Lung (tissue), 11 donors: ENCODE measurements at regions not wholly inside any gene's neighbourhood (a gene's known extent, or its start where the extent isn't known, plus 50 kb on each side); places are given as distances from the start of the nearest gene placed in this dataset.

Experiments used
- ATAC-seq: fragments of 200-7000 bp; cut with Tn5 transposase; one replicate; pipeline ENCODE4 v1.9.1; 2020; ENCODE audit warnings: moderate number of reproducible peaks; ENCODE audit not compliant: insufficient read depth, low FRiP score
- DNase-seq, 3 donors: peaks; one replicate each; pipeline ENCODE4 v3.0.0-alpha.2; 2013 to 2017
- H3K27ac ChIP-seq, 2 donors: one replicate each; pipeline ENCODE4 v1.5.1; 2013; ENCODE audit warnings: mild to moderate bottlenecking in 2 of 2, moderate library complexity in 2 of 2, control low read depth in 1 of 2, inconsistent platforms in 1 of 2, low read depth in 1 of 2, low read length in 1 of 2
- H3K27me3 ChIP-seq, 3 donors: one replicate each; pipeline ENCODE4 v1.5.1; 2013; ENCODE audit warnings: low read length in 2 of 3; ENCODE audit not compliant: control insufficient read depth in 3 of 3, insufficient read depth in 3 of 3
- H3K36me3 ChIP-seq, 4 donors: one replicate each; pipeline ENCODE4 v1.5.1; 2013; ENCODE audit warnings: low read length in 4 of 4, mild to moderate bottlenecking in 1 of 4, moderate library complexity in 1 of 4; ENCODE audit not compliant: control insufficient read depth in 4 of 4, insufficient read depth in 4 of 4
- H3K4me1 ChIP-seq, 5 donors: one replicate each; pipeline ENCODE4 v1.5.1; 2013; ENCODE audit warnings: low read length in 5 of 5, mild to moderate bottlenecking in 2 of 5, moderate library complexity in 1 of 5; ENCODE audit not compliant: control insufficient read depth in 5 of 5, insufficient read depth in 5 of 5
- H3K4me3 ChIP-seq: one replicate; pipeline ENCODE4 v1.5.1; 2013; ENCODE audit warnings: mild to moderate bottlenecking, control low read depth, moderate library complexity
- H3K9ac ChIP-seq, 2 donors: one replicate each; pipeline ENCODE4 v1.5.1; 2013; ENCODE audit warnings: low read length in 2 of 2, control low read depth in 1 of 2; ENCODE audit not compliant: insufficient read depth in 1 of 2
- H3K9me3 ChIP-seq, 4 donors: one replicate each; pipeline ENCODE4 v1.5.1; 2013; ENCODE audit warnings: low read length in 3 of 4, mild to moderate bottlenecking in 1 of 4, moderate library complexity in 1 of 4; ENCODE audit not compliant: control insufficient read depth in 4 of 4, insufficient read depth in 3 of 4
- WGBS, 2 donors: extraction: QIAGEN DNeasy Blood & Tissue Kit; methylation state at CpG; one replicate each; pipeline ENCODE4 v1.1.7; 2013; 5-methylcytosine and 5-hydroxymethylcytosine counted together
- TF ChIP-seq, protein P1 (sequence below): IDR thresholded peaks from 2 replicates; pipeline ENCODE4 v1.5.1; 2012; ENCODE audit warnings: mild to moderate bottlenecking; ENCODE audit errors: control extremely low read depth, extremely low read depth
- donor health status: control.
- donor health status: control.
- donor health status: Bipolar disorder and iron deficiency.
- donor health status: healthy.
- donor health status: DM: yes; HTN: yes; CAD: no.

DNA sequence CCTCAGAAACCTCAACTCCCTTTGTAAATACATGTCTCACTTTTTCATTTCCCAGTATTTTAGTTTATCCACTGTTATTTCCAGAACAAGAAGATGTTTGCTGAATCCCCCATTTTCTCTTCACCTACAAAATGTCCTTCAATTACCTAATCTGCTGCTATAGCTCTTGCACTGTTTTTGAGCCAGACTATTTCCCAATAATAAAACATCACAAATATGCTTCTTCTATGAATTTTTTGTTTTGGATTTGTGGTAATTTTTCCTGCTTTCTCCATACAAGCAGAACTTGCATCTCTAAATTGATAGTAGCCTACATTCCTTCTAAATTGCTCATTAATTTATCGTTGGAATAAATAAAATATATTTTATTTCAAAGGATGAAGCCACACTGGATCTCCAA lies 199.6 kb upstream of the C1orf87 start:
- Histone ChIP-seq H3K27ac (no peak overlapping the region), H3K4me3 (no peak overlapping the region), H3K9ac (no peak overlapping the region), H3K36me3 (no peaks in the 10 kb centered on the region), H3K27me3 (no peaks in the 10 kb centered on the region), H3K9me3 (no peaks in the 10 kb centered on the region), H3K4me1 (peaks cover 0 to 13% (median 0%) of the 10 kb centered on the region in 5 donors)
- TF ChIP-seq, protein P1, sequence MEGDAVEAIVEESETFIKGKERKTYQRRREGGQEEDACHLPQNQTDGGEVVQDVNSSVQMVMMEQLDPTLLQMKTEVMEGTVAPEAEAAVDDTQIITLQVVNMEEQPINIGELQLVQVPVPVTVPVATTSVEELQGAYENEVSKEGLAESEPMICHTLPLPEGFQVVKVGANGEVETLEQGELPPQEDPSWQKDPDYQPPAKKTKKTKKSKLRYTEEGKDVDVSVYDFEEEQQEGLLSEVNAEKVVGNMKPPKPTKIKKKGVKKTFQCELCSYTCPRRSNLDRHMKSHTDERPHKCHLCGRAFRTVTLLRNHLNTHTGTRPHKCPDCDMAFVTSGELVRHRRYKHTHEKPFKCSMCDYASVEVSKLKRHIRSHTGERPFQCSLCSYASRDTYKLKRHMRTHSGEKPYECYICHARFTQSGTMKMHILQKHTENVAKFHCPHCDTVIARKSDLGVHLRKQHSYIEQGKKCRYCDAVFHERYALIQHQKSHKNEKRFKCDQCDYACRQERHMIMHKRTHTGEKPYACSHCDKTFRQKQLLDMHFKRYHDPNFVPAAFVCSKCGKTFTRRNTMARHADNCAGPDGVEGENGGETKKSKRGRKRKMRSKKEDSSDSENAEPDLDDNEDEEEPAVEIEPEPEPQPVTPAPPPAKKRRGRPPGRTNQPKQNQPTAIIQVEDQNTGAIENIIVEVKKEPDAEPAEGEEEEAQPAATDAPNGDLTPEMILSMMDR: no peak
- DNase-seq: peak in 1 of 3 donors; percentile 22
- ATAC-seq: no peak
- 73 to 94% methylated on average over 1 of the region's 1 CpG for WGBS, 2 donors

DNA sequence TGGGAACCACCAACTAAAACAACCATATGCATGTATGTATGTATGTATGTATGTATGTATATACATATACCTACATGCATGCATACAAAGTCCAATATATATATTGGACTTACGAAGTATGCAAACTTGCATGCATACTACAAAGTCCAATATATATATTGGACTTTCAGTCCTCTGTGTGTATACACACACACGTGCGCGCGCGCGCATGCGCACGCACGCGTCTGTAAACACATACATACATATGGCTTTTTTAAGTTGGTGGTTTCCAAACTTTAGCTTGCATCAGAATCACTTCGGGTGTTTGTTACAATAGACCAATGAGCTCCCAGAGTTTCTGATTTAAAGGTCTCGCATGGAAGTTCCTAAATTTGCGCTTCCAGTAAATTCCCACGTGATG lies 197.5 kb upstream of the C1orf87 start:
- Histone ChIP-seq H3K9ac (no peak overlapping the region), H3K9me3 (no peaks in the 10 kb centered on the region), H3K27ac (no peak overlapping the region), H3K36me3 (no peaks in the 10 kb centered on the region), H3K27me3 (no peaks in the 10 kb centered on the region), H3K4me1 (peaks cover 0 to 13% (median 0%) of the 10 kb centered on the region in 5 donors), H3K4me3 (no peak overlapping the region)
- ATAC-seq (no peak), DNase-seq (no peak)
- TF ChIP-seq, protein P1: no peak
- 98% methylated on average over 15 of the region's 15 CpGs for WGBS, 2 donors

- no peak for DNase-seq
- WGBS, 2 donors: 92 to 100% methylated on average over 2 of the region's 2 CpGs
- Histone ChIP-seq H3K4me1 (peaks cover 0 to 2% (median 0%) of the 10 kb centered on the region in 5 donors), H3K27me3 (no peaks in the 10 kb centered on the region), H3K36me3 (no peaks in the 10 kb centered on the region), H3K27ac (no peak overlapping the region), H3K9ac (no peak overlapping the region), H3K9me3 (no peaks in the 10 kb centered on the region), H3K4me3 (no peak overlapping the region)
- ATAC-seq: no peak
- TF ChIP-seq, protein P1: no peak
Observed at GRCh38 chr1:60268451-60268850, 194.9 kb upstream of the C1orf87 start.
